NCI-H1105 treated with DMSO at 0.1 percent for 48 hours (cell line): ENCODE measurements at regions not wholly inside any gene's neighbourhood (a gene's known extent, or its start where the extent isn't known, plus 50 kb on each side); places are given as distances from the start of the nearest gene placed in this dataset.
"Not testable (repeated sequence)": the region's sequence is repeated elsewhere in the genome, so short reads cannot be mapped to it uniquely, and the experiment has no call there.

Experiments used
- DNase-seq: peaks from one replicate; lab custom pipeline; 2025; lab: John Stamatoyannopoulos, UW

DNA sequence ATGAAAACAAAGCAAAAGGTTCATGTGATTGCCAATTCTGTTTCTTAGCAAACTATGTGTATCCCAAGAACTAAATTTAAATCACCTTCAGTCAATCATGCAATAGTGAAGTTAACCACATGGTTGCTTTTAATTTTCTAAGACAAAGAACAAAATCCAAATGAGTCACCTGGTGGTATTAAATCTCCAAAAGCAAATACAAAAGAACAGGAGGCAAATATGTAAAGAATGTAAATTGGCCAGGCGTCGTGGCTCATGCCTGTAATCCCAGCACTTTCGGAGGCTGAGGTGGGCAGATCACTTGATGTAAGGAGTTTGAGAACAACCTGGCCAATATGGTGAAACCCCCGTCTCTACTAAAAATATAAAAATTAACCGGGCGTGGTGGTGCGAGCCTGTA is 54.2 kb upstream of the PIK3R4 start:
- no peak for DNase-seq

GRCh38 chr3:130801473-130801872 is 54.8 kb upstream of the PIK3R4 start:
- DNase-seq = no peak

DNA sequence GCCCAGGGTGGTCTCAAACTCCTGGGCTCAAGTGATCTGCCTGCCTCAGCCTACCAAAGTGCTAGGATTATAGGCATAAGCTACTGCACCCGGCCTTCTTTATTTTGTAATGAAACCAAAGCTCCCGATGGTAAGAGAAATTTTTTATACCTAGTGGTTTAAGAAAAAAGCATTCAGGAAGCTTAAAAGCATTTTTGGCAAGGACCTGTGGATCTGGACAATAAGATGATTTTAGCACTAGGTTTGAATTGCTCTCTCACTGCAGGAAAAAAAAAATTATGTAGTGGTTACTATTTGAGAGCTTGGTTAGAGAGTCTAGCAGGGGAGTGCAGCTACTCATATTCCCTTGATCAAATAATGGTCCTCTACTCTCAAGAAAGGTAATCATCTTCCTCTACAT is 64.9 kb upstream of the PIK3R4 start:
- DNase-seq = peak; percentile 89

DNA sequence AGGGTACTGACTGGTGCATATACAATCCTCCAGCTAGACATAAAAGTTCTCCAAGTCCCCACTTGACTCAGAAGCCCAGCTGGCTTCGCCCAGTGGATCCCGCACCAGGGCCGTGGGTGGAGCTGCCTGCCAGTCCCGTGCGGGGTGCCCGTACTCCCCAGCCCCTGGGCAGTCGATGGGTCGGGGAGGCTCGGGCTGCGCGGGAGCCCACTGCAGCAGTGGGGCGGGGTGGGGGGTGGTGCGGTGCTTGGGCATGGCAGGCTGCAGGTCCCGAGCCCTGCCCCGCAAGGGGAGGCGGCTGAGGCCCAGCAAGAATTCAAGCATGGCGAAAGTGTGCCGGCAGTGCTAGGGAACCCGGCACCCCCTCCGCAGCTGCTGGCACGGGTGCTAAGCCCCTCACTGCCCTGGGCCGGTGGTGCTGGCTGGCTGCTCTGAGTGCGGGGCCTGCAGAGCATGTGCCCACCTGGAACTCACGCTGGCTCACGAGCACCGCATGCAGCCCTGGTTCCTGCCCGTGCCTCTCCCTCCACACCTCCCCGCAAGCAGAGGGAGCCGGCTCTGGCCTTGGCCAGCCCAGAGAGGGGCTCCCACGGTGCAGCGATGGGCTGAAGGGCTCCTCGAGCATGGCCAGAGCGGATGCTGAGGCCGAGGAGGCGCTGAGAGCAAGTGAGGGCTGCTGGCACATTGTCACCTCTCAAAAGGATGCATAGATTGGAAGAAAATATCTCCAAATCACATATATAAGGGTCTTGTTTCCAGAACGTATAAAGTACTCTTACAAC is 68.3 kb upstream of the PIK3R4 start:
- no peak for DNase-seq

- DNase-seq = no peak
These were observed 70.2 kb upstream of the PIK3R4 start for GRCh38 chr3:130816561-130817445.

- not testable (repeated sequence) for DNase-seq
These were observed 71.4 kb upstream of the PIK3R4 start for GRCh38 chr3:130818066-130818465.

GRCh38 chr3:130820976-130821375 is 72.9 kb upstream of the ATP2C1 start:
- DNase-seq = no peak

GRCh38 chr3:130821806-130822205 is 72.1 kb upstream of the ATP2C1 start:
- no peak for DNase-seq

DNA sequence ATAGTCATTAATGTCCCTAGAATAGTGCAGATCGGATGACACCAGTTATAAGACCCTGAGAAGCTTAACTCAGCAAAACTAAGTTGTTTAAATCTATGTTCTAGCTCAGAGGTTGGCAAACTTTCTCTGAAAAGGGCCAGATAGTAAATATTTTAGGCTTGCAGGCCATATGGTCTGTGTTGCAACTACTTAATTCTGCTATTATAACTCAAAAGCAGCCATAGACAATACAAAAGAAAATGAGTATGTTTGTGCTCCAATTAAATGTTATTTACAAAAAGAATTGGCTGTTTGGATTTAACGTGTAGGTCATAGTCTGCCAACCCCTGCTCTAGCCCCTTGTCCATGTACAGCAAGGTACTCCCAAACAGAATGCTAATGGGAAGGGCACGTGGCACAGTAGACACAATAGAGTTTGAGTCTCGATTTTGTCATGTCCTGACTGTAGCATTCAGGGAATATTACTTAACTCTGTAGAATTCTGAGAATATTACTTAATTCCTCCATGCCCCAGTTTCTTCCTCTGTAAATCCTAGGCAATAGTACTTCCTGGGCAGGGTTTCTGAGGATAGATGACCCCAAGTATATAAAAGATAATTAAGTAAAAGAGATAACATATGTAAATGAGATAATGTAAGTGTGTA is 70.5 kb upstream of the ATP2C1 start:
- DNase-seq = peak; percentile 54

GRCh38 chr3:130823996-130824395 is 69.9 kb upstream of the ATP2C1 start:
- no peak for DNase-seq

GRCh38 chr3:130825762-130826299 is 68.1 kb upstream of the ATP2C1 start:
- DNase-seq = no peak

GRCh38 chr3:130826516-130827182 is 67.2 kb upstream of the ATP2C1 start:
- DNase-seq = no peak

DNA sequence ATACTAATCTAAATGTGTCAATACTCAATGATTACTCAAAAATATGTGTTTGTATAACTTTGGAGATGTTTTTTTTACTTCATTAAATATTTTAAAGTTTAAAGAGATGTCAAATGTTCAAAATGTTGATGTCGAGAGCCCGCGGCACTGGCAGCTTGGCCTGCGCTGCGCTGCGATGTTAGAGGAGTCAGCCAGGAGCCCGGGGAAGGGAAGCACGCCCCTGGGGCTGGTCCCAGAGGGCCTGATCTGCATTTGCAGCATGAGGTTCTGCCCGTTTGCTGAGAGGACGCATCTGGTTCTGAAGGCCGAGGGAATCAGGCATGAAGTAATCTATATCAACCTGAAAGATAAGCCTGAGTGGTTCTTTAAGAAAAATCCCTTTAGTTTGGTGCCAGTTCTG is 66.4 kb upstream of the ATP2C1 start:
- DNase-seq = no peak

- DNase-seq = peak; percentile 91
These were observed 64.6 kb upstream of the ATP2C1 start for GRCh38 chr3:130828948-130829947.

- DNase-seq = peak; percentile 22
These were observed 62.0 kb upstream of the ATP2C1 start for GRCh38 chr3:130831719-130832400.

DNA sequence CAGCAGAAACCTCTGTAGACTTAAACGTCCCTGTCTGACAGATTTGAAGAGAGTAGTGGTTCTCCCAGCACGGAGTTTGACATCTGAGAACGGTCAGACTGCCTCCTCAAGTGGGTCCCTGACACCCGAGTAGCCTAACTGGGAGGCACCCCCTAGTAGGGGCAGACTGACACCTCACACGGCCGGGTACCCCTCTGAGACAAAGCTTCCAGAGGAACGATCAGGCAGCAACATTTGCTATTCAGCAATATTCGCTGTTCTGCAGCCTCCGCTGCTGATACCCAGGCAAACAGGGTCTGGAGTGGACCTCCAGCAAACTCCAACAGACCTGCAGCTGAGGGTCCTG is 61.5 kb upstream of the ATP2C1 start:
- DNase-seq = not testable (repeated sequence)

- no peak for DNase-seq
These were observed 59.4 kb upstream of the ATP2C1 start for GRCh38 chr3:130834476-130834875.

DNA sequence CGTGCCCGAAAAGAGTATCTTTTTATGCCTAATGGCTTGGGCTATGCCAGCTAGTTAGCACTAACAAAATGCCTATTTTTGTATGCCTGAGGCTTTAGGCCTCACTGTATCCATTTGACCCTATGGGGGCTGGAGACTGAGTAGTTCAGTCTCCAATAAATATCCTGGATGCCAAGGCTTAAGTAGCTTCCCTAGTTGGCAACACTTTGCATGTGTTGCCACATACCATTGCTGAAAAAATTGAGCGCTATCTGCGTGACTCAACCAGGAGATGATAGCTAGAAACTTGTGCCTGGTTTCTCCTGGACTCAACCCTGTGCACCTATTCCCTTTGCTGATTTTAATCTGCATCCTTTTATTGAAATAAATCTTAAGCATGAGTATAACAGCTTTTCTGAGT is 58.4 kb upstream of the ATP2C1 start:
- DNase-seq = no peak

- no peak for DNase-seq
These were observed 54.8 kb upstream of the ATP2C1 start for GRCh38 chr3:130838898-130839600.
